Aorta (tissue), 5 donors: ENCODE measurements at regions not wholly inside any gene's neighbourhood (a gene's known extent, or its start where the extent isn't known, plus 50 kb on each side); places are given as distances from the start of the nearest gene placed in this dataset.

Source experiments
- ATAC-seq: fragments of 200-7000 bp; cut with Tn5 transposase; one replicate; pipeline ENCODE4 v1.9.1; 2022; ENCODE audit warnings: moderate library complexity; ENCODE audit not compliant: low FRiP score
- DNase-seq, 2 donors: peaks; one replicate each; pipeline ENCODE4 v3.0.0-alpha.2; 2020
- H3K27ac ChIP-seq, 2 donors: one replicate each; pipeline ENCODE4 v1.5.1; 2013; ENCODE audit warnings: low read length in 2 of 2, mild to moderate bottlenecking in 2 of 2, moderate library complexity in 2 of 2, control low read depth in 1 of 2, inconsistent platforms in 1 of 2, low read depth in 1 of 2
- H3K27me3 ChIP-seq, 2 donors: one replicate each; pipeline ENCODE4 v1.6.1; 2013; ENCODE audit warnings: control low read depth in 1 of 2, low read length in 1 of 2, mild to moderate bottlenecking in 1 of 2, moderate library complexity in 1 of 2; ENCODE audit not compliant: insufficient read depth in 2 of 2, control insufficient read depth in 1 of 2
- H3K36me3 ChIP-seq, 2 donors: one replicate each; pipeline ENCODE4 v1.6.1; 2013; ENCODE audit warnings: control low read depth in 1 of 2, low read length in 1 of 2, mild to moderate bottlenecking in 1 of 2; ENCODE audit not compliant: insufficient read depth in 2 of 2, control insufficient read depth in 1 of 2
- H3K4me1 ChIP-seq, 2 donors: one replicate each; pipeline ENCODE4 v1.6.1; 2013; ENCODE audit warnings: low read length in 2 of 2, control low read depth in 1 of 2, mild to moderate bottlenecking in 1 of 2, moderate library complexity in 1 of 2; ENCODE audit not compliant: insufficient read depth in 2 of 2, control insufficient read depth in 1 of 2
- H3K4me3 ChIP-seq, 2 donors: one replicate each; pipeline ENCODE4 v1.5.1; 2013; ENCODE audit warnings: low read length in 2 of 2, control low read depth in 1 of 2, mild to moderate bottlenecking in 1 of 2
- H3K9me3 ChIP-seq: one replicate; pipeline ENCODE4 v1.6.1; 2013; ENCODE audit warnings: mild to moderate bottlenecking, low read length; ENCODE audit not compliant: control insufficient read depth
- WGBS, 2 donors: extraction: QIAGEN DNeasy Blood & Tissue Kit; methylation state at CpG; one replicate each; pipeline ENCODE4 v1.1.7; 2013; 5-methylcytosine and 5-hydroxymethylcytosine counted together
- intact Hi-C, 2 donors: fragments of 100-400 bp; cut with DNase I; formaldehyde crosslinking; loops; one replicate each; pipeline versions ENCODE4 v1.14.2 to v1.15.0; 2022
- donor health status: healthy with polysubstance abuse.
- donor health status: Bipolar disorder and iron deficiency.
- donor health status: DM: no; HTN: no; CAD: no.
- donor health status: DM: no; HTN: no; CAD: no.
- donor health status: DM: yes; HTN: yes; CAD: no.

- DNase-seq (no peak), ATAC-seq (no peak)
- WGBS, 2 donors = 56 to 59% methylated on average over 6 of the region's 6 CpGs
- no peaks in the 10 kb centered on the region for H3K9me3 ChIP-seq
- H3K4me1 ChIP-seq = no peaks in the 10 kb centered on the region
- no peaks in the 10 kb centered on the region for H3K36me3 ChIP-seq
- no peak overlapping the region for H3K27ac ChIP-seq
- no peaks in the 10 kb centered on the region for H3K27me3 ChIP-seq
- intact Hi-C loops = no loop called here
- no peak overlapping the region for H3K4me3 ChIP-seq
Measured at GRCh38 chr6:6905961-6906518, 201.7 kb upstream of the RREB1 start.

- intact Hi-C loops = no loop called here
- WGBS, 2 donors = 71 to 74% methylated on average over 5 of the region's 5 CpGs
- no peaks in the 10 kb centered on the region for H3K27me3 ChIP-seq
- DNase-seq (no peak), ATAC-seq (no peak)
- no peaks in the 10 kb centered on the region for H3K36me3 ChIP-seq
- no peaks in the 10 kb centered on the region for H3K9me3 ChIP-seq
- H3K4me3 ChIP-seq = no peak overlapping the region
- no peak overlapping the region for H3K27ac ChIP-seq
- H3K4me1 ChIP-seq = no peaks in the 10 kb centered on the region
Measured at GRCh38 chr6:6906570-6907213, 201.1 kb upstream of the RREB1 start.

GRCh38 chr6:6907286-6907685 lies 200.5 kb upstream of the RREB1 start:
- Histone ChIP-seq H3K4me3 (no peak overlapping the region), H3K9me3 (no peaks in the 10 kb centered on the region), H3K36me3 (no peaks in the 10 kb centered on the region), H3K27ac (no peak overlapping the region), H3K4me1 (no peaks in the 10 kb centered on the region), H3K27me3 (no peaks in the 10 kb centered on the region)
- intact Hi-C loops = no loop called here
- WGBS, 2 donors = 79 to 87% methylated on average over 4 of the region's 4 CpGs
- DNase-seq = no peak
- no peak for ATAC-seq

- whole genome bisulfite sequencing, 2 donors = 68 to 77% methylated on average over 1 of the region's 1 CpG
- no peak for ATAC-seq
- Histone ChIP-seq H3K27ac (no peak overlapping the region), H3K9me3 (no peaks in the 10 kb centered on the region), H3K4me1 (no peaks in the 10 kb centered on the region), H3K36me3 (no peaks in the 10 kb centered on the region), H3K4me3 (no peak overlapping the region), H3K27me3 (no peaks in the 10 kb centered on the region)
- intact Hi-C loops = no loop called here
- no peak for DNase-seq
Measured at GRCh38 chr6:6908121-6908520, 199.6 kb upstream of the RREB1 start.

GRCh38 chr6:6909111-6909510 lies 198.7 kb upstream of the RREB1 start:
- Histone ChIP-seq H3K36me3 (no peaks in the 10 kb centered on the region), H3K9me3 (no peaks in the 10 kb centered on the region), H3K27ac (no peak overlapping the region), H3K4me3 (no peak overlapping the region), H3K4me1 (no peaks in the 10 kb centered on the region), H3K27me3 (no peaks in the 10 kb centered on the region)
- DNase-seq = no peak
- 69 to 75% methylated on average over 9 of the region's 9 CpGs for WGBS, 2 donors
- ATAC-seq = no peak
- intact Hi-C loops = no loop called here

GRCh38 chr6:6910734-6911295 lies 196.9 kb upstream of the RREB1 start:
- DNase-seq = no peak
- no peak overlapping the region for H3K27ac ChIP-seq
- no peak overlapping the region for H3K4me3 ChIP-seq
- no peaks in the 10 kb centered on the region for H3K4me1 ChIP-seq
- ATAC-seq = no peak
- no peaks in the 10 kb centered on the region for H3K9me3 ChIP-seq
- H3K36me3 ChIP-seq = no peaks in the 10 kb centered on the region
- intact Hi-C loops = no loop called here
- no peaks in the 10 kb centered on the region for H3K27me3 ChIP-seq
- 92 to 93% methylated on average over 6 of the region's 6 CpGs for WGBS, 2 donors

GRCh38 chr6:6911391-6911790 lies 196.4 kb upstream of the RREB1 start:
- Histone ChIP-seq H3K36me3 (no peaks in the 10 kb centered on the region), H3K27ac (no peak overlapping the region), H3K27me3 (no peaks in the 10 kb centered on the region), H3K4me1 (no peaks in the 10 kb centered on the region), H3K9me3 (no peaks in the 10 kb centered on the region), H3K4me3 (no peak overlapping the region)
- intact Hi-C loops = no loop called here
- no peak for DNase-seq
- no peak for ATAC-seq
- 95% methylated on average over 5 of the region's 5 CpGs for WGBS, 2 donors

GRCh38 chr6:6912817-6913744 lies 194.7 kb upstream of the RREB1 start:
- 60 to 70% methylated on average over 11 of the region's 11 CpGs for WGBS, 2 donors
- intact Hi-C loops = no loop called here
- Histone ChIP-seq H3K4me3 (no peak overlapping the region), H3K9me3 (no peaks in the 10 kb centered on the region), H3K27me3 (no peaks in the 10 kb centered on the region), H3K36me3 (no peaks in the 10 kb centered on the region), H3K27ac (no peak overlapping the region), H3K4me1 (no peaks in the 10 kb centered on the region)
- DNase-seq = no peak
- no peak for ATAC-seq
